HCT116 (cell line): ENCODE measurements at regions not wholly inside any gene's neighbourhood (a gene's known extent, or its start where the extent isn't known, plus 50 kb on each side); places are given as distances from the start of the nearest gene placed in this dataset.

Source experiments
- ATAC-seq: fragments of 200-7000 bp; cut with Tn5 transposase; 2 replicates; pipeline ENCODE4 v1.9.1; 2020; ENCODE audit warnings: mild to moderate bottlenecking, moderate library complexity
- BruUV-seq: library from RNA; stranded (reverse); fragments of 400-500 nt; replicated peaks from 2 replicates; lab custom pipeline; 2021; lab: Mats Ljungman, UMichigan
- CTCF ChIA-PET: fragments of 300-600 bp; sonication (Branson Sonifier 250); formaldehyde crosslinking; loops from one replicate; lab custom pipeline; 2021; ENCODE audit warnings: antibody characterized with exemption; lab: Charles Lee
- POLR2A ChIA-PET: fragments of 300-600, 350-600 bp; sonication (Branson Sonifier 250); formaldehyde crosslinking; loops from one replicate; lab custom pipeline; 2021; ENCODE audit warnings: antibody characterized with exemption; lab: Charles Lee
- RAD21 ChIA-PET, 2 experiments: fragments of 300-600 bp; sonication (Branson Sonifier 250); formaldehyde crosslinking; loops; one replicate each; lab custom pipeline; 2023; ENCODE audit warnings: low total read pairs in 2 of 2; ENCODE audit not compliant: uncharacterized antibody in 2 of 2, unreplicated experiment in 2 of 2, low non-redundant PET in 1 of 2; lab: Charles Lee
- DNase-seq: peaks from one replicate; pipeline ENCODE4 v3.0.0-alpha.2; 2010; ENCODE audit warnings: low read depth, low spot score
- H2AFZ ChIP-seq: fragments of 200-600 bp; shearing (Covaris generic), sonication (generic); 2 replicates; pipeline ENCODE4 v1.6.1; 2017; ENCODE audit warnings: low read depth, mixed run types, mixed read lengths, antibody characterized with exemption, low read length; ENCODE audit not compliant: poor library complexity, severe bottlenecking
- H3K27ac ChIP-seq: 2 replicates; pipeline ENCODE4 v1.5.1; 2012; ENCODE audit warnings: low read depth, low read length
- H3K27me3 ChIP-seq: fragments of 200-600 bp; sonication (generic); 2 replicates; pipeline ENCODE4 v1.6.1; 2016; ENCODE audit warnings: mixed run types, low read length, mixed read lengths; ENCODE audit not compliant: insufficient read depth
- H3K36me3 ChIP-seq, 2 experiments: fragments of 200-500 bp in 1 of 2; fragments of 200-600 bp in 1 of 2; sonication (Bioruptor generic) in 1 of 2; sonication (generic) in 1 of 2; 2 replicates each; pipeline versions ENCODE4 v1.5.1 to v1.6.1; 2014 to 2016; ENCODE audit warnings: low read length in 2 of 2, inconsistent platforms in 1 of 2, mixed read lengths in 1 of 2, mixed run types in 1 of 2; ENCODE audit not compliant: insufficient read depth in 2 of 2, control insufficient read depth in 1 of 2
- H3K4me1 ChIP-seq, 2 experiments: fragments of 200-600 bp in 1 of 2; sonication (generic) in 1 of 2; 2 replicates each; pipeline versions ENCODE4 v1.5.1 to v1.6.1; 2012 to 2017; ENCODE audit warnings: low read length in 2 of 2, inconsistent platforms in 1 of 2, mild to moderate bottlenecking in 1 of 2, mixed read lengths in 1 of 2, mixed run types in 1 of 2, moderate library complexity in 1 of 2; ENCODE audit not compliant: insufficient read depth in 2 of 2, control insufficient read depth in 1 of 2
- H3K4me2 ChIP-seq: fragments of 200-600 bp; sonication (generic); 2 replicates; pipeline ENCODE4 v1.6.1; 2017; ENCODE audit warnings: mixed run types, low read length, mixed read lengths
- H3K4me3 ChIP-seq, 2 experiments: fragments of 200-600 bp in 1 of 2; sonication (generic) in 1 of 2; replicated peaks in 1 of 2; 2 replicates each; pipeline ENCODE4 v1.5.1; 2011 to 2016; ENCODE audit warnings: low read length in 2 of 2, control low read depth in 1 of 2, low read depth in 1 of 2, mild to moderate bottlenecking in 1 of 2, mixed read lengths in 1 of 2, mixed run types in 1 of 2
- H3K79me2 ChIP-seq: fragments of 200-600 bp; sonication (generic); 2 replicates; pipeline ENCODE4 v1.6.1; 2017; ENCODE audit warnings: mild to moderate bottlenecking, mixed run types, low read length, moderate library complexity, mixed read lengths; ENCODE audit not compliant: insufficient read depth
- H3K9ac ChIP-seq: fragments of 200-600 bp; sonication (generic); 2 replicates; pipeline ENCODE4 v1.6.1; 2016; ENCODE audit warnings: low read length, mixed read lengths
- H3K9me2 ChIP-seq: fragments of 200-600 bp; sonication (generic), shearing (Covaris generic); 2 replicates; pipeline ENCODE4 v1.6.1; 2017; ENCODE audit warnings: mixed run types, mild to moderate bottlenecking, moderate library complexity; ENCODE audit not compliant: insufficient read depth
- H3K9me3 ChIP-seq, 2 experiments: fragments of 200-500 bp in 1 of 2; fragments of 200-600 bp in 1 of 2; sonication (Bioruptor generic) in 1 of 2; sonication (generic) in 1 of 2; 2 replicates each; pipeline ENCODE4 v1.6.1; 2014 to 2017; ENCODE audit warnings: low read length in 2 of 2, mixed read lengths in 2 of 2, inconsistent platforms in 1 of 2, low read depth in 1 of 2, mild to moderate bottlenecking in 1 of 2, mixed run types in 1 of 2, moderate library complexity in 1 of 2; ENCODE audit not compliant: control insufficient read depth in 1 of 2, insufficient read depth in 1 of 2
- H4K20me1 ChIP-seq: fragments of 200-600 bp; sonication (generic), shearing (Covaris generic); 2 replicates; pipeline ENCODE4 v1.6.1; 2017; ENCODE audit warnings: mixed run types, mild to moderate bottlenecking, moderate library complexity; ENCODE audit not compliant: insufficient read depth
- CBX3 ChIP-seq: IDR thresholded peaks from 2 replicates; pipeline ENCODE4 v1.6.1; 2012; ENCODE audit warnings: low read depth
- CEBPB ChIP-seq: IDR thresholded peaks from 2 replicates; pipeline ENCODE4 v1.6.1; 2012; ENCODE audit warnings: low read depth
- CTCF ChIP-seq, 3 experiments: fragments of 200-600 bp in 1 of 3; sonication (generic) in 1 of 3; IDR thresholded peaks in 2 of 3; conservative IDR thresholded peaks in 1 of 3; 2 replicates each; pipeline ENCODE4 v1.5.1; 2012 to 2017; ENCODE audit warnings: low read depth in 2 of 3, low read length in 2 of 3, antibody characterized with exemption in 1 of 3, borderline replicate concordance in 1 of 3, control low read depth in 1 of 3, mild to moderate bottlenecking in 1 of 3, mixed read lengths in 1 of 3, mixed run types in 1 of 3, moderate library complexity in 1 of 3; ENCODE audit not compliant: insufficient read depth in 1 of 3
- EGR1 ChIP-seq: IDR thresholded peaks from 2 replicates; pipeline ENCODE4 v1.6.1; 2012; ENCODE audit warnings: low read depth
- JUND ChIP-seq: IDR thresholded peaks from 2 replicates; pipeline ENCODE4 v1.6.1; 2012
- POLR2AphosphoS5 ChIP-seq: IDR thresholded peaks from 2 replicates; pipeline ENCODE4 v1.6.1; 2011; ENCODE audit warnings: mild to moderate bottlenecking, low read depth, low read length, moderate library complexity
- RAD21 ChIP-seq: IDR thresholded peaks from 2 replicates; pipeline ENCODE4 v1.6.1; 2012; ENCODE audit warnings: low read depth, mild to moderate bottlenecking
- REST ChIP-seq: IDR thresholded peaks from 2 replicates; pipeline ENCODE4 v1.6.1; 2012; ENCODE audit warnings: low read depth
- SIN3A ChIP-seq: IDR thresholded peaks from 2 replicates; pipeline ENCODE4 v1.6.1; 2012; ENCODE audit warnings: low read depth
- SRF ChIP-seq: IDR thresholded peaks from 2 replicates; pipeline ENCODE4 v1.6.1; 2012; ENCODE audit warnings: low read depth
- TCF7L2 ChIP-seq: IDR thresholded peaks from 2 replicates; pipeline ENCODE4 v1.7.0; 2011; ENCODE audit warnings: borderline replicate concordance, inconsistent platforms; ENCODE audit not compliant: insufficient read depth, insufficient read length; ENCODE audit errors: extremely low read depth
- YY1 ChIP-seq: IDR thresholded peaks from 2 replicates; pipeline ENCODE4 v1.6.1; 2011; ENCODE audit warnings: low read length, low read depth, moderate library complexity, mild to moderate bottlenecking; ENCODE audit not compliant: insufficient replicate concordance; ENCODE audit errors: extremely low read depth
- ZFX ChIP-seq: fragments of 450-650 bp; IDR thresholded peaks from 2 replicates; pipeline ENCODE4 v1.6.1; 2017
- intact Hi-C: fragments of 100-400 bp; cut with micrococcal nuclease; formaldehyde crosslinking; loops from 2 replicates; pipeline ENCODE4 v1.10.0; 2022
- TF ChIP-seq, protein P1 (sequence below): IDR thresholded peaks from 2 replicates; pipeline ENCODE4 v1.6.1; 2011; ENCODE audit warnings: mild to moderate bottlenecking, low read length, moderate library complexity; ENCODE audit not compliant: insufficient replicate concordance; ENCODE audit errors: extremely low read depth

DNA sequence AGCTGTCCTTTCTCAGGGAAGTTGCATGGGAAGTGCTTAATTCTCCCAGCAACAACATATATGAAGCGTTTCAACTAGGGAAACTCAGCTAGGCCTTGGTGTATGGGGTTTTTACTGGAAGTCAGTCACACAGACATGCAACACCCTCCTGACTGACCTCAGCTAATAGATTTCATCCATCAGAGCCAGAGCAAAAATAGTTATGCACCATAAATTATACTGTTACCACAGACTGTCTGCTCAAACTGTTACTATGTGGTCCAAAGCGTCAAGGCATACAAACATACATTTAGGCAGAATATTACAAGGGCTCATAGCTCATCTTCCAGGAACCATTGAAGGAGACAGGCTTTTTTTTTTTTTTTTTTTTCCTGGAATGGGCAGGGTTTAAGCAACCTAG is 417.9 kb downstream of the ANKRD7 start:
- no peaks in the 10 kb centered on the region for H3K9me3 ChIP-seq
- H3K9ac ChIP-seq, result no peak overlapping the region
- no peaks in the 10 kb centered on the region for H3K4me1 ChIP-seq
- no peak for DNase-seq
- no peaks in the 10 kb centered on the region for H3K79me2 ChIP-seq
- TF ChIP-seq CBX3 (no peak), SRF (no peak), REST (no peak), RAD21 (no peak)
- no peak overlapping the region for H3K27ac ChIP-seq
- no peaks in the 10 kb centered on the region for H3K9me2 ChIP-seq
- no peaks in the 10 kb centered on the region for H3K36me3 ChIP-seq
- H4K20me1 ChIP-seq, result no peaks in the 10 kb centered on the region
- RAD21 ChIA-PET, result no interaction called here
- H2AFZ ChIP-seq, result no peak overlapping the region
- no peak overlapping the region for H3K4me3 ChIP-seq
- H3K27me3 ChIP-seq, result no peaks in the 10 kb centered on the region
- POLR2A ChIA-PET, result no interaction called here
- no peak for ATAC-seq
- BruUV-seq, result no TSS peak
- intact Hi-C loops, result no loop called here
- CTCF ChIA-PET, result no interaction called here
- no peak overlapping the region for H3K4me2 ChIP-seq

GRCh38 chr7:118644346-118644745 is 419.8 kb downstream of the ANKRD7 start:
- H3K4me3 ChIP-seq, result no peak overlapping the region
- intact Hi-C loops, result no loop called here
- no peaks in the 10 kb centered on the region for H4K20me1 ChIP-seq
- DNase-seq, result no peak
- no peak overlapping the region for H2AFZ ChIP-seq
- CTCF ChIA-PET, result interaction anchor here (0.7 kb wide), 1 partner anchor 57 kb away, joined by 3 read pairs; no protein-coding TSS in a partner anchor
- RAD21 ChIA-PET, result no interaction called here
- H3K27ac ChIP-seq, result no peak overlapping the region
- H3K9me3 ChIP-seq, result no peaks in the 10 kb centered on the region
- H3K9me2 ChIP-seq, result no peaks in the 10 kb centered on the region
- no peaks in the 10 kb centered on the region for H3K4me1 ChIP-seq
- H3K36me3 ChIP-seq, result no peaks in the 10 kb centered on the region
- H3K9ac ChIP-seq, result no peak overlapping the region
- H3K79me2 ChIP-seq, result no peaks in the 10 kb centered on the region
- POLR2A ChIA-PET, result no interaction called here
- ATAC-seq, result no peak
- BruUV-seq, result no TSS peak
- no peak overlapping the region for H3K4me2 ChIP-seq
- no peaks in the 10 kb centered on the region for H3K27me3 ChIP-seq
- TF ChIP-seq ZFX (no peak), CTCF (IDR thresholded peaks at IDR 0.05 in 2 of 3, conservative IDR thresholded peaks at IDR 0.05 in 1 of 3; ENCODE audit: borderline replicate concordance in 1 of 3, insufficient read depth in 1 of 3, low read depth in 2 of 3, low read length in 2 of 3) (no peak), TCF7L2 (no peak), YY1 (no peak), CEBPB (no peak), RAD21 (no peak), POLR2AphosphoS5 (no peak), JUND (no peak), EGR1 (no peak), SIN3A (no peak), SRF (no peak)
- TF ChIP-seq, protein P1, sequence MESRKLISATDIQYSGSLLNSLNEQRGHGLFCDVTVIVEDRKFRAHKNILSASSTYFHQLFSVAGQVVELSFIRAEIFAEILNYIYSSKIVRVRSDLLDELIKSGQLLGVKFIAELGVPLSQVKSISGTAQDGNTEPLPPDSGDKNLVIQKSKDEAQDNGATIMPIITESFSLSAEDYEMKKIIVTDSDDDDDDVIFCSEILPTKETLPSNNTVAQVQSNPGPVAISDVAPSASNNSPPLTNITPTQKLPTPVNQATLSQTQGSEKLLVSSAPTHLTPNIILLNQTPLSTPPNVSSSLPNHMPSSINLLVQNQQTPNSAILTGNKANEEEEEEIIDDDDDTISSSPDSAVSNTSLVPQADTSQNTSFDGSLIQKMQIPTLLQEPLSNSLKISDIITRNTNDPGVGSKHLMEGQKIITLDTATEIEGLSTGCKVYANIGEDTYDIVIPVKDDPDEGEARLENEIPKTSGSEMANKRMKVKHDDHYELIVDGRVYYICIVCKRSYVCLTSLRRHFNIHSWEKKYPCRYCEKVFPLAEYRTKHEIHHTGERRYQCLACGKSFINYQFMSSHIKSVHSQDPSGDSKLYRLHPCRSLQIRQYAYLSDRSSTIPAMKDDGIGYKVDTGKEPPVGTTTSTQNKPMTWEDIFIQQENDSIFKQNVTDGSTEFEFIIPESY, result no peak
